B cell (primary cell): ENCODE measurements at regions not wholly inside any gene's neighbourhood (a gene's known extent, or its start where the extent isn't known, plus 50 kb on each side); places are given as distances from the start of the nearest gene placed in this dataset.

ENCODE experiments used
- ATAC-seq: fragments of 200-7000 bp; cut with Tn5 transposase; one replicate; pipeline ENCODE4 v1.10.0; 2021; ENCODE audit warnings: low read depth, mild to moderate bottlenecking, moderate number of reproducible peaks, moderate library complexity
- CTCF ChIA-PET: fragments of 350-600 bp; sonication (Branson Sonifier 250); formaldehyde crosslinking; loops from one replicate; lab custom pipeline; 2021; ENCODE audit warnings: antibody characterized with exemption, inconsistent platforms; lab: Charles Lee
- POLR2A ChIA-PET: fragments of 350-600 bp; sonication (Branson Sonifier 250); formaldehyde crosslinking; loops from one replicate; lab custom pipeline; 2021; ENCODE audit warnings: antibody characterized with exemption; lab: Charles Lee
- DNase-seq: peaks from one replicate; pipeline ENCODE4 v3.0.0; 2013
- H2AFZ ChIP-seq: 2 replicates; pipeline ENCODE4 v1.6.1; 2012; ENCODE audit warnings: mild to moderate bottlenecking, low read depth, low read length; ENCODE audit not compliant: insufficient read depth, poor library complexity, severe bottlenecking
- H3K27ac ChIP-seq, 2 donors: 1 replicate in 1 of 2; 2 replicates in 1 of 2; pipeline ENCODE4 v1.5.1; 2012 to 2013; ENCODE audit warnings: low read length in 2 of 2, mild to moderate bottlenecking in 2 of 2, moderate library complexity in 1 of 2
- H3K27me3 ChIP-seq, 4 experiments: fragments of 200-600 bp in 1 of 4; sonication (generic) in 1 of 4; replicated peaks in 1 of 4; 1 replicate in 2 of 4; 2 replicates in 2 of 4; pipeline versions ENCODE4 v1.6.1 to v1.7.0; 2013 to 2016; ENCODE audit warnings: low read length in 3 of 4, mild to moderate bottlenecking in 2 of 4, mixed read lengths in 1 of 4, moderate library complexity in 1 of 4; ENCODE audit not compliant: insufficient read depth in 4 of 4, control insufficient read depth in 3 of 4; ENCODE audit errors: control extremely low read depth in 1 of 4
- H3K36me3 ChIP-seq, 2 experiments: replicated peaks in 1 of 2; 1 replicate in 1 of 2; 2 replicates in 1 of 2; pipeline versions ENCODE4 v1.6.1 to v1.7.1; 2013; ENCODE audit warnings: low read length in 1 of 2; ENCODE audit not compliant: insufficient read depth in 2 of 2, control insufficient read depth in 1 of 2; ENCODE audit errors: control extremely low read depth in 1 of 2, extremely low read depth in 1 of 2
- H3K4me1 ChIP-seq, 2 donors: fragments of 200-600 bp in 1 of 2; sonication (generic) in 1 of 2; 1 replicate in 1 of 2; 2 replicates in 1 of 2; pipeline versions ENCODE4 v1.5.1 to v1.6.1; 2013 to 2017; ENCODE audit warnings: low read length in 2 of 2; ENCODE audit not compliant: control insufficient read depth in 2 of 2, insufficient read depth in 2 of 2
- H3K4me2 ChIP-seq: replicated peaks from 2 replicates; pipeline ENCODE3; 2012; ENCODE audit warnings: mild to moderate bottlenecking, low read depth, low read length; ENCODE audit not compliant: poor library complexity, severe bottlenecking
- H3K4me3 ChIP-seq, 5 experiments: fragments of 200-600 bp in 1 of 5; sonication (generic) in 1 of 5; 1 replicate in 3 of 5; 2 replicates in 2 of 5; pipeline versions ENCODE4 v1.5.1 to v1.7.0; 2011 to 2016; ENCODE audit warnings: low read length in 4 of 5, mild to moderate bottlenecking in 4 of 5, low read depth in 2 of 5, control low read depth in 1 of 5, moderate library complexity in 1 of 5; ENCODE audit not compliant: insufficient read depth in 1 of 5; ENCODE audit errors: control extremely low read depth in 1 of 5, extremely low read depth in 1 of 5
- H3K79me2 ChIP-seq: fragments of 200-600 bp; sonication (generic); one replicate; pipeline ENCODE4 v1.6.0; 2016; ENCODE audit warnings: low read length; ENCODE audit not compliant: control insufficient read depth, insufficient read depth
- H3K9ac ChIP-seq: fragments of 200-600 bp; sonication (generic); 2 replicates; pipeline ENCODE4 v1.6.1; 2017; ENCODE audit warnings: mild to moderate bottlenecking, low read length, moderate library complexity
- H3K9me3 ChIP-seq, 3 donors: one replicate each; pipeline versions ENCODE4 v1.6.1 to v1.7.1; 2013; ENCODE audit warnings: low read length in 2 of 3; ENCODE audit not compliant: control insufficient read depth in 2 of 3, insufficient read depth in 1 of 3; ENCODE audit errors: control extremely low read depth in 1 of 3
- H4K20me1 ChIP-seq: 2 replicates; pipeline ENCODE4 v1.6.0; 2012; ENCODE audit warnings: mild to moderate bottlenecking, low read length; ENCODE audit not compliant: insufficient read depth, control insufficient read depth, poor library complexity, severe bottlenecking
- H3K27ac Mint-ChIP-seq: one replicate; pipeline ENCODE4 v1.8.0; 2021; ENCODE audit warnings: mixed read lengths
- H3K27me3 Mint-ChIP-seq: one replicate; pipeline ENCODE4 v1.8.0; 2021; ENCODE audit warnings: mixed read lengths
- H3K4me1 Mint-ChIP-seq: one replicate; pipeline ENCODE4 v1.8.0; 2021; ENCODE audit warnings: mixed read lengths
- H3K4me3 Mint-ChIP-seq: one replicate; pipeline ENCODE4 v1.8.0; 2021; ENCODE audit warnings: mixed read lengths
- H3K9me3 Mint-ChIP-seq: one replicate; pipeline ENCODE4 v1.8.0; 2022; ENCODE audit warnings: mixed read lengths; ENCODE audit not compliant: insufficient read depth
- EZH2 ChIP-seq: IDR thresholded peaks from 2 replicates; pipeline ENCODE4 v1.6.1; 2012; ENCODE audit warnings: borderline replicate concordance, low read depth, mild to moderate bottlenecking, moderate library complexity, low read length; ENCODE audit not compliant: insufficient read depth, poor library complexity, severe bottlenecking
- WGBS: methylation state at CpG from one replicate; pipeline ENCODE4 v1.1.5; 2013; ENCODE audit warnings: missing lambda C conversion rate; ENCODE audit not compliant: insufficient coverage; 5-methylcytosine and 5-hydroxymethylcytosine counted together
- intact Hi-C: fragments of 100-400 bp; cut with micrococcal nuclease; formaldehyde crosslinking; loops from one replicate; pipeline ENCODE4 v1.10.0; 2022
- TF ChIP-seq, protein P1 (sequence below): fragments of 200-600 bp; IDR thresholded peaks from one replicate; pipeline ENCODE4 v1.8.0; 2022; ENCODE audit warnings: antibody characterized with exemption, mild to moderate bottlenecking

DNA sequence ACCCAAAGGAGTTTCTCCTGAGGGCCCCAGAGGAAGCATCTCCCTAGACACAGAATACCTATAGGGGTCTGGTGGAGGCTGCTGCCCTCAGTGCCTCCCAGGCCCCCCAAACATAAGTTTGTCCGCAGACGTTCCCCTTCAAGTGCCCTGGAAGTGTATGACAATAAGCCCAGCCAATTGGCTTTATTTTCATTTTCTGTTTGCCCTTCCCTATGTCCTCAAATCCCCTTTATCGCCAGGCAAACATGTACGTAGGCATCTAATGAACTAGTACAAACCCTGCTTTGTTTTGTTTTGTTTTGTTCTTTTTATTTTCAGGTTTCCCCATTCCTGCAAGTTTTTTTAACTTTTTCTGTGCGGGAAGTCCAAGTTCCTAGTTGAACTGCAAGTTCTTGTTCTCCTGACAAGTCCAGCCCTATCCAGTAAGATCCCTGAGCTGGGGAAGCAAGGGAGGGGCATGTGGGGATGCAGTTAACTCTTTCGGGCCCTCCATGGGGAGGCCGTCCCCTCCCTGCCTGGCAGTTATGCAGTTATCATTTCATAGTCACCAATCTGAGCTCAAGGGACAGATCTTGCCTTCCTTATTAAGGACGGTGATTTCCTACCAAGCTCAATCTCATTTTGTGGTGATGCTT lies 141.9 kb downstream of the KCNA5 start:
- Mint-ChIP-seq H3K4me1 (no peaks in the 10 kb centered on the region), H3K27ac (no peak overlapping the region), H3K27me3 (peaks cover 34% of the 10 kb centered on the region), H3K9me3 (no peaks in the 10 kb centered on the region), H3K4me3 (no peak overlapping the region)
- H3K4me1 ChIP-seq: no peaks in the 10 kb centered on the region
- no peak overlapping the region for H2AFZ ChIP-seq
- no peak overlapping the region for H3K4me3 ChIP-seq
- H3K27ac ChIP-seq: no peak overlapping the region
- H3K27me3 ChIP-seq: peaks cover 0 to 6% (median 0%) of the 10 kb centered on the region in 4 experiments
- no peaks in the 10 kb centered on the region for H4K20me1 ChIP-seq
- 88% methylated on average over 4 of the region's 8 CpGs for WGBS
- H3K4me2 ChIP-seq: no peak overlapping the region
- no peak for TF ChIP-seq EZH2
- TF ChIP-seq, protein P1, sequence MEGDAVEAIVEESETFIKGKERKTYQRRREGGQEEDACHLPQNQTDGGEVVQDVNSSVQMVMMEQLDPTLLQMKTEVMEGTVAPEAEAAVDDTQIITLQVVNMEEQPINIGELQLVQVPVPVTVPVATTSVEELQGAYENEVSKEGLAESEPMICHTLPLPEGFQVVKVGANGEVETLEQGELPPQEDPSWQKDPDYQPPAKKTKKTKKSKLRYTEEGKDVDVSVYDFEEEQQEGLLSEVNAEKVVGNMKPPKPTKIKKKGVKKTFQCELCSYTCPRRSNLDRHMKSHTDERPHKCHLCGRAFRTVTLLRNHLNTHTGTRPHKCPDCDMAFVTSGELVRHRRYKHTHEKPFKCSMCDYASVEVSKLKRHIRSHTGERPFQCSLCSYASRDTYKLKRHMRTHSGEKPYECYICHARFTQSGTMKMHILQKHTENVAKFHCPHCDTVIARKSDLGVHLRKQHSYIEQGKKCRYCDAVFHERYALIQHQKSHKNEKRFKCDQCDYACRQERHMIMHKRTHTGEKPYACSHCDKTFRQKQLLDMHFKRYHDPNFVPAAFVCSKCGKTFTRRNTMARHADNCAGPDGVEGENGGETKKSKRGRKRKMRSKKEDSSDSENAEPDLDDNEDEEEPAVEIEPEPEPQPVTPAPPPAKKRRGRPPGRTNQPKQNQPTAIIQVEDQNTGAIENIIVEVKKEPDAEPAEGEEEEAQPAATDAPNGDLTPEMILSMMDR: no peak
- ChIA-PET POLR2A (no interaction called here), CTCF (no interaction called here)
- H3K36me3 ChIP-seq: no peaks in the 10 kb centered on the region
- H3K9ac ChIP-seq: no peak overlapping the region
- DNase-seq (no peak), ATAC-seq (no peak)
- no peaks in the 10 kb centered on the region for H3K9me3 ChIP-seq
- intact Hi-C loops: no loop called here
- H3K79me2 ChIP-seq: no peaks in the 10 kb centered on the region

DNA sequence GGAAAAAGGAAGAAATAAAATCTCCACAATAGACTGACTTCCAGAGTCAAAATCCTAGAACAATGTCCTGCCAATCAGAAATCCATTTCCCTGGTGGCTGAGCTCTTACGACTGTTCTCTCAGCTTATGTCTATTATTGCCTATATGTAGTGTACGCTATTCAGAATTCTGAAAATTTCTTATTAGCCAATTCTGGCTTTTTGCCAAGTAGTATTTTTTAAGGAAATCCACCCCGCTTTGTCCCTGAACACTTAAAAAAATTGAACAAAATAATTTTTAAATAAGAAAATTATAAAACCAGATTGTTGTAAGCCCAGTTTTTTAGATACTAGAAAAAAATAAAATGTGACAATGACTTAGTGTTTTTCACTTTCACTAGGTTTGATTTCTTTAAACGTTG lies 143.0 kb downstream of the KCNA5 start:
- ATAC-seq (no peak), DNase-seq (no peak)
- no CpG with 5 or more reads among the region's 4 CpGs for WGBS
- peaks cover 29% of the 10 kb centered on the region for H3K27me3 Mint-ChIP-seq
- no peaks in the 10 kb centered on the region for H3K4me1 Mint-ChIP-seq
- Histone ChIP-seq H3K9ac (no peak overlapping the region), H3K79me2 (no peaks in the 10 kb centered on the region), H2AFZ (no peak overlapping the region), H3K9me3 (no peaks in the 10 kb centered on the region), H3K27ac (no peak overlapping the region), H4K20me1 (no peaks in the 10 kb centered on the region), H3K4me3 (no peak overlapping the region), H3K4me2 (no peak overlapping the region), H3K36me3 (no peaks in the 10 kb centered on the region), H3K27me3 (peaks cover 0 to 6% (median 0%) of the 10 kb centered on the region in 4 experiments), H3K4me1 (no peaks in the 10 kb centered on the region)
- no peak overlapping the region for H3K4me3 Mint-ChIP-seq
- intact Hi-C loops: no loop called here
- no peaks in the 10 kb centered on the region for H3K9me3 Mint-ChIP-seq
- ChIA-PET CTCF (no interaction called here), POLR2A (no interaction called here)
- H3K27ac Mint-ChIP-seq: no peak overlapping the region
- no peak for TF ChIP-seq EZH2
- TF ChIP-seq, protein P1: no peak
